GM12892 (cell line): ENCODE measurements at regions not wholly inside any gene's neighbourhood (a gene's known extent, or its start where the extent isn't known, plus 50 kb on each side); places are given as distances from the start of the nearest gene placed in this dataset.
"Not testable (repeated sequence)": the region's sequence is repeated elsewhere in the genome, so short reads cannot be mapped to it uniquely, and the experiment has no call there.

Experiments
- POLR2A ChIP-seq: IDR thresholded peaks from 2 replicates; pipeline ENCODE4 v1.6.1; 2011; ENCODE audit warnings: low read depth, low read length, control low read depth
- POLR2AphosphoS5 ChIP-seq: IDR thresholded peaks from 2 replicates; pipeline ENCODE4 v1.6.1; 2011; ENCODE audit warnings: low read depth, low read length, control low read depth

- not testable (repeated sequence) for TF ChIP-seq POLR2AphosphoS5, POLR2A
Observed at GRCh38 chr2:181737302-181737701, 57.0 kb upstream of the NEUROD1 start.
